ENCODE measurements at regions not wholly inside any gene's neighbourhood (a gene's known extent, or its start where the extent isn't known, plus 50 kb on each side); places are given as distances from the start of the nearest gene placed in this dataset.

GRCh38 chr7:45391618-45392451 is 182.3 kb upstream of the ADCY1 start:
- Histone ChIP-seq H3K36me3 (ENCODE audit: control insufficient read depth, insufficient read depth, low read length) (no peaks in the 10 kb centered on the region), H3K4me3 (ENCODE audit: low read depth in 2 of 2, low read length in 2 of 2) (no peak overlapping the region), H3K4me1 (ENCODE audit: control insufficient read depth, insufficient read depth, low read length) (no peaks in the 10 kb centered on the region), H3K9me3 (ENCODE audit: control insufficient read depth, insufficient read depth, low read depth, low read length) (no peaks in the 10 kb centered on the region), H3K27me3 (ENCODE audit: control insufficient read depth, insufficient read depth, low read length) (peaks cover 7% of the 10 kb centered on the region), H3K27ac (ENCODE audit: low read length) (no peak overlapping the region)
- in situ Hi-C loops (cut with HindIII; ENCODE audit: low pct_unique_long_range_greater_than_20kb, low sequenced_read_pairs) (no loop called here), intact Hi-C loops (cut with micrococcal nuclease; ENCODE audit: unreplicated experiment) (no loop called here)
- TF ChIP-seq SIN3A (IDR thresholded peaks at IDR 0.05; ENCODE audit: borderline replicate concordance, insufficient read depth, low read depth, low read length) (no peak), CTCF (IDR thresholded peaks at IDR 0.05) (no peak; the same call in 1 of the 2 replicates)
- BruUV-seq (replicated peaks), result no TSS peak
- ATAC-seq (no peak), DNase-seq (ENCODE audit: low read depth, low spot score) (no peak)
- ChIA-PET CTCF (no interaction called here), POLR2A (interaction anchor here (0.6 kb wide), 2 partner anchors 11 to 85 kb away, joined by 3 read pairs; no protein-coding TSS in a partner anchor)

- CTCF ChIA-PET, result no interaction called here
- H3K27me3 ChIP-seq (ENCODE audit: control insufficient read depth, insufficient read depth, low read length), result peaks cover 7% of the 10 kb centered on the region
- in situ Hi-C loops (cut with HindIII; ENCODE audit: low pct_unique_long_range_greater_than_20kb, low sequenced_read_pairs), result no loop called here
- ATAC-seq, result no peak
- DNase-seq (ENCODE audit: low read depth, low spot score), result no peak
- intact Hi-C loops (cut with micrococcal nuclease; ENCODE audit: unreplicated experiment), result no loop called here
- POLR2A ChIA-PET, result no interaction called here
- H3K4me1 ChIP-seq (ENCODE audit: control insufficient read depth, insufficient read depth, low read length), result no peaks in the 10 kb centered on the region
- H3K4me3 ChIP-seq (ENCODE audit: low read depth in 2 of 2, low read length in 2 of 2), result no peak overlapping the region
- H3K36me3 ChIP-seq (ENCODE audit: control insufficient read depth, insufficient read depth, low read length), result no peaks in the 10 kb centered on the region
- no peak overlapping the region for H3K27ac ChIP-seq (ENCODE audit: low read length)
- no TSS peak for BruUV-seq (replicated peaks)
- no peaks in the 10 kb centered on the region for H3K9me3 ChIP-seq (ENCODE audit: control insufficient read depth, insufficient read depth, low read depth, low read length)
- no peak for TF ChIP-seq REST (IDR thresholded peaks at IDR 0.05; ENCODE audit: insufficient read depth in 1 of 2, low read depth in 2 of 2, low read length in 1 of 2)
- no peak for TF ChIP-seq CTCF (IDR thresholded peaks at IDR 0.05)
- TF ChIP-seq SIN3A (IDR thresholded peaks at IDR 0.05; ENCODE audit: borderline replicate concordance, insufficient read depth, low read depth, low read length), result no peak
- no peak for TF ChIP-seq POLR2AphosphoS5 (IDR thresholded peaks at IDR 0.05; ENCODE audit: low read depth, low read length)
- TF ChIP-seq TCF7L2 (IDR thresholded peaks at IDR 0.05; ENCODE audit: low read depth, low read length), result no peak
Measured at GRCh38 chr7:45394117-45394708, 180.0 kb upstream of the ADCY1 start.
